GM23338 (cell line): ENCODE measurements at regions not wholly inside any gene's neighbourhood (a gene's known extent, or its start where the extent isn't known, plus 50 kb on each side); places are given as distances from the start of the nearest gene placed in this dataset.

ENCODE experiments used
- ATAC-seq: fragments of 200-7000 bp; cut with Tn5 transposase; 3 replicates; pipeline ENCODE4 v1.9.1; 2020
- DNase-seq: peaks from one replicate; pipeline ENCODE4 v3.0.0-alpha.2; 2015; ENCODE audit warnings: low spot score
- H2AFZ ChIP-seq: fragments of 200-600 bp; sonication (generic); 2 replicates; pipeline ENCODE4 v1.8.0; 2016; ENCODE audit warnings: antibody characterized with exemption, mild to moderate bottlenecking, moderate library complexity
- H3F3A ChIP-seq: fragments of 200-600 bp; sonication (generic); replicated peaks from 2 replicates; pipeline ENCODE4 v1.8.0; 2017; ENCODE audit warnings: antibody characterized with exemption, mixed run types, low read depth
- H3K27ac ChIP-seq: fragments of 200-600 bp; sonication (generic); 2 replicates; pipeline ENCODE4 v1.6.1; 2016; ENCODE audit warnings: low read depth
- H3K27me3 ChIP-seq: fragments of 200-600 bp; sonication (generic); 2 replicates; pipeline ENCODE4 v1.8.0; 2016; ENCODE audit warnings: mild to moderate bottlenecking, mixed run types, moderate library complexity; ENCODE audit not compliant: insufficient read depth
- H3K36me3 ChIP-seq: fragments of 200-600 bp; sonication (generic); 2 replicates; pipeline ENCODE4 v1.8.0; 2016; ENCODE audit warnings: mild to moderate bottlenecking; ENCODE audit not compliant: insufficient read depth
- H3K4me1 ChIP-seq: fragments of 200-600 bp; sonication (generic); 2 replicates; pipeline ENCODE4 v1.8.0; 2016; ENCODE audit warnings: mild to moderate bottlenecking, moderate library complexity; ENCODE audit not compliant: insufficient read depth
- H3K4me2 ChIP-seq: fragments of 200-600 bp; sonication (generic); 2 replicates; pipeline ENCODE4 v1.7.1; 2017; ENCODE audit warnings: mixed run types
- H3K4me3 ChIP-seq: fragments of 200-600 bp; sonication (generic); 2 replicates; pipeline ENCODE4 v1.6.1; 2016; ENCODE audit warnings: mixed run types
- H3K79me2 ChIP-seq: fragments of 200-600 bp; sonication (generic); replicated peaks from 2 replicates; pipeline ENCODE4 v1.8.0; 2017; ENCODE audit warnings: mild to moderate bottlenecking; ENCODE audit not compliant: insufficient read depth
- H3K9me2 ChIP-seq: fragments of 200-600 bp; sonication (generic); 2 replicates; pipeline ENCODE4 v1.8.0; 2017; ENCODE audit not compliant: insufficient read depth
- H4K20me1 ChIP-seq: fragments of 200-600 bp; sonication (generic); replicated peaks from 2 replicates; pipeline ENCODE4 v1.8.0; 2017; ENCODE audit warnings: mild to moderate bottlenecking; ENCODE audit not compliant: insufficient read depth
- H3K27ac Mint-ChIP-seq: 2 replicates; pipeline ENCODE4 v1.8.0; 2020; ENCODE audit warnings: inconsistent platforms, mild to moderate bottlenecking, moderate library complexity, mixed read lengths
- H3K27me3 Mint-ChIP-seq: 3 replicates; pipeline ENCODE4 v1.8.0; 2022; ENCODE audit warnings: low read depth, mild to moderate bottlenecking, moderate library complexity, mixed read lengths, inconsistent platforms; ENCODE audit not compliant: insufficient read depth, poor library complexity
- H3K36me3 Mint-ChIP-seq: 3 replicates; pipeline ENCODE4 v1.8.0; 2021; ENCODE audit warnings: low read depth, mild to moderate bottlenecking, inconsistent platforms, moderate library complexity, mixed read lengths
- H3K4me1 Mint-ChIP-seq: 3 replicates; pipeline ENCODE4 v1.8.0; 2020; ENCODE audit warnings: mild to moderate bottlenecking, inconsistent platforms, mixed read lengths
- H3K4me3 Mint-ChIP-seq: 3 replicates; pipeline ENCODE4 v1.8.0; 2021; ENCODE audit warnings: moderate library complexity, mild to moderate bottlenecking, inconsistent platforms, mixed read lengths
- H3K9me3 Mint-ChIP-seq: 3 replicates; pipeline ENCODE4 v1.8.0; 2020; ENCODE audit warnings: moderate library complexity, mild to moderate bottlenecking, inconsistent platforms, mixed read lengths
- CREB1 ChIP-seq: fragments of 250-450 bp; sonication (Bioruptor Pico); IDR thresholded peaks from 2 replicates; pipeline ENCODE4 v1.5.0; 2020; ENCODE audit warnings: low read depth, mild to moderate bottlenecking, moderate library complexity
- EZH2 ChIP-seq: fragments of 200-600 bp; sonication (generic); IDR thresholded peaks from one replicate; pipeline ENCODE4 v1.8.0; 2017; ENCODE audit warnings: antibody characterized with exemption, mild to moderate bottlenecking, low read depth; ENCODE audit not compliant: unreplicated experiment
- EZH2phosphoT487 ChIP-seq: fragments of 200-600 bp; sonication (generic); IDR thresholded peaks from one replicate; pipeline ENCODE4 v1.8.1; 2018; ENCODE audit warnings: antibody characterized with exemption; ENCODE audit not compliant: unreplicated experiment
- JUNB ChIP-seq: IDR thresholded peaks from one replicate; pipeline ENCODE4 v1.6.1; 2016; ENCODE audit warnings: antibody characterized with exemption; ENCODE audit not compliant: unreplicated experiment
- NANOG ChIP-seq: IDR thresholded peaks from 2 replicates; pipeline ENCODE4 v1.6.1; 2016; ENCODE audit warnings: antibody characterized with exemption, borderline replicate concordance
- POLR2AphosphoS5 ChIP-seq: IDR thresholded peaks from 2 replicates; pipeline ENCODE4 v1.6.1; 2016; ENCODE audit warnings: antibody characterized with exemption, low read depth
- STAT1 ChIP-seq: IDR thresholded peaks from one replicate; pipeline ENCODE4 v1.6.1; 2016; ENCODE audit warnings: antibody characterized with exemption; ENCODE audit not compliant: unreplicated experiment
- ZNF114 ChIP-seq: fragments of 250-450 bp; sonication (Bioruptor Pico); IDR thresholded peaks from 2 replicates; pipeline ENCODE4 v1.5.0; 2020; ENCODE audit warnings: mild to moderate bottlenecking, moderate library complexity
- ZNF331 ChIP-seq: fragments of 250-450 bp; sonication (Bioruptor Pico); IDR thresholded peaks from 2 replicates; pipeline ENCODE4 v1.5.0; 2020; ENCODE audit warnings: low read depth, mild to moderate bottlenecking, moderate library complexity
- TF ChIP-seq, protein P1 (sequence below): IDR thresholded peaks from one replicate; pipeline ENCODE4 v1.6.1; 2018; ENCODE audit warnings: antibody characterized with exemption; ENCODE audit not compliant: unreplicated experiment
- TF ChIP-seq, protein P2 (sequence below): fragments of 250-450 bp; sonication (Bioruptor Pico); IDR thresholded peaks from 2 replicates; pipeline ENCODE4 v1.5.0; 2020; ENCODE audit warnings: mild to moderate bottlenecking, moderate library complexity
- TF ChIP-seq, protein P3 (sequence below), 2 experiments: fragments of 200-600 bp in 1 of 2; sonication (generic) in 1 of 2; conservative IDR thresholded peaks; 2 replicates each; pipeline versions ENCODE4 v1.5.1 to v1.6.1; 2016 to 2017; ENCODE audit warnings: antibody characterized with exemption in 2 of 2, low read depth in 2 of 2, mild to moderate bottlenecking in 2 of 2, moderate library complexity in 1 of 2
- TF ChIP-seq, protein P4 (sequence below): IDR thresholded peaks from 2 replicates; pipeline ENCODE4 v1.6.1; 2016; ENCODE audit warnings: antibody characterized with exemption

DNA sequence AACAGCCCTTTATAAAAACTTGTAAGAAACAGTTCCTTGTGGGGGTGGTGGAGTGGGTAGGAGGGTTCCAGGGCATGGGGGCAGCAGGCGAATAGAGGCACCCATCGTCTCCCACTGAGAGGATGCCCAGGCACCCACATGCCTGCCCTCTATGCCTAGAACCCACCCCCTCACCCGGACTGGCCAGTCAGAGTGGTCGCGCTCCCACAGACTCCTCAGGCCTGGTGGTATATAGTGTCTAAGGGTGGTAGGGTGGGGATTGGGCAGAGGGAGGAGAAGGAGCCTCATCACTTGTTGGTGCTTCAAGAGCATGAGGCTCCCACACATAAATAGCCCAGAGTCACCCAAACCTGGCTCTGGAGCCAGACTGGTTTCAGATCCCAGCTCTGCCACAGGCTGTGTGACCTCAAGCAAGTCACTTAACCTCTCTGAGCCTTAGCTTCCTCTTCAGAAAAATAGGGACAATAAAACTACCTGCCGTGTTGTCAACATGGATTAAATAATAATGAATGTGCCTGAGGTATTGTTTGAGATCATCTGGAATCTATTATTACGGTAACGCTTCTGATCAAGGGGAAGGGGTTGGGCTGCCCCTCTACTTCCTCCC lies 262.1 kb downstream of the UACA start:
- peaks cover 11% of the 10 kb centered on the region for H3K27me3 Mint-ChIP-seq
- H3K36me3 Mint-ChIP-seq: no peaks in the 10 kb centered on the region

More for the DNA sequence above, 262.1 kb downstream of the UACA start:
- Histone ChIP-seq H3K4me3 (no peak overlapping the region), H3K79me2 (no peaks in the 10 kb centered on the region), H3K4me2 (no peak overlapping the region), H3K9me2 (no peaks in the 10 kb centered on the region), H2AFZ (no peak overlapping the region), H3K36me3 (no peaks in the 10 kb centered on the region), H4K20me1 (no peaks in the 10 kb centered on the region), H3K27me3 (no peaks in the 10 kb centered on the region), H3F3A (no peaks in the 10 kb centered on the region), H3K27ac (no peak overlapping the region), H3K4me1 (peaks cover 10% of the 10 kb centered on the region; the same call in 1 of the 2 replicates)
- H3K9me3 Mint-ChIP-seq: no peaks in the 10 kb centered on the region
- peaks cover 22% of the 10 kb centered on the region for H3K4me1 Mint-ChIP-seq
- no peak overlapping the region for H3K27ac Mint-ChIP-seq
- no peak overlapping the region for H3K4me3 Mint-ChIP-seq
- ATAC-seq: no peak
- no peak for DNase-seq
- TF ChIP-seq ZNF331: no peak
- no peak for TF ChIP-seq ZNF114 (CRISPR knock-in tag)
- no peak for TF ChIP-seq EZH2phosphoT487
- TF ChIP-seq, protein P1, sequence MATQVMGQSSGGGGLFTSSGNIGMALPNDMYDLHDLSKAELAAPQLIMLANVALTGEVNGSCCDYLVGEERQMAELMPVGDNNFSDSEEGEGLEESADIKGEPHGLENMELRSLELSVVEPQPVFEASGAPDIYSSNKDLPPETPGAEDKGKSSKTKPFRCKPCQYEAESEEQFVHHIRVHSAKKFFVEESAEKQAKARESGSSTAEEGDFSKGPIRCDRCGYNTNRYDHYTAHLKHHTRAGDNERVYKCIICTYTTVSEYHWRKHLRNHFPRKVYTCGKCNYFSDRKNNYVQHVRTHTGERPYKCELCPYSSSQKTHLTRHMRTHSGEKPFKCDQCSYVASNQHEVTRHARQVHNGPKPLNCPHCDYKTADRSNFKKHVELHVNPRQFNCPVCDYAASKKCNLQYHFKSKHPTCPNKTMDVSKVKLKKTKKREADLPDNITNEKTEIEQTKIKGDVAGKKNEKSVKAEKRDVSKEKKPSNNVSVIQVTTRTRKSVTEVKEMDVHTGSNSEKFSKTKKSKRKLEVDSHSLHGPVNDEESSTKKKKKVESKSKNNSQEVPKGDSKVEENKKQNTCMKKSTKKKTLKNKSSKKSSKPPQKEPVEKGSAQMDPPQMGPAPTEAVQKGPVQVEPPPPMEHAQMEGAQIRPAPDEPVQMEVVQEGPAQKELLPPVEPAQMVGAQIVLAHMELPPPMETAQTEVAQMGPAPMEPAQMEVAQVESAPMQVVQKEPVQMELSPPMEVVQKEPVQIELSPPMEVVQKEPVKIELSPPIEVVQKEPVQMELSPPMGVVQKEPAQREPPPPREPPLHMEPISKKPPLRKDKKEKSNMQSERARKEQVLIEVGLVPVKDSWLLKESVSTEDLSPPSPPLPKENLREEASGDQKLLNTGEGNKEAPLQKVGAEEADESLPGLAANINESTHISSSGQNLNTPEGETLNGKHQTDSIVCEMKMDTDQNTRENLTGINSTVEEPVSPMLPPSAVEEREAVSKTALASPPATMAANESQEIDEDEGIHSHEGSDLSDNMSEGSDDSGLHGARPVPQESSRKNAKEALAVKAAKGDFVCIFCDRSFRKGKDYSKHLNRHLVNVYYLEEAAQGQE: no peak
- TF ChIP-seq STAT1: no peak
- no peak for TF ChIP-seq JUNB
- no peak for TF ChIP-seq EZH2
- TF ChIP-seq, protein P2, sequence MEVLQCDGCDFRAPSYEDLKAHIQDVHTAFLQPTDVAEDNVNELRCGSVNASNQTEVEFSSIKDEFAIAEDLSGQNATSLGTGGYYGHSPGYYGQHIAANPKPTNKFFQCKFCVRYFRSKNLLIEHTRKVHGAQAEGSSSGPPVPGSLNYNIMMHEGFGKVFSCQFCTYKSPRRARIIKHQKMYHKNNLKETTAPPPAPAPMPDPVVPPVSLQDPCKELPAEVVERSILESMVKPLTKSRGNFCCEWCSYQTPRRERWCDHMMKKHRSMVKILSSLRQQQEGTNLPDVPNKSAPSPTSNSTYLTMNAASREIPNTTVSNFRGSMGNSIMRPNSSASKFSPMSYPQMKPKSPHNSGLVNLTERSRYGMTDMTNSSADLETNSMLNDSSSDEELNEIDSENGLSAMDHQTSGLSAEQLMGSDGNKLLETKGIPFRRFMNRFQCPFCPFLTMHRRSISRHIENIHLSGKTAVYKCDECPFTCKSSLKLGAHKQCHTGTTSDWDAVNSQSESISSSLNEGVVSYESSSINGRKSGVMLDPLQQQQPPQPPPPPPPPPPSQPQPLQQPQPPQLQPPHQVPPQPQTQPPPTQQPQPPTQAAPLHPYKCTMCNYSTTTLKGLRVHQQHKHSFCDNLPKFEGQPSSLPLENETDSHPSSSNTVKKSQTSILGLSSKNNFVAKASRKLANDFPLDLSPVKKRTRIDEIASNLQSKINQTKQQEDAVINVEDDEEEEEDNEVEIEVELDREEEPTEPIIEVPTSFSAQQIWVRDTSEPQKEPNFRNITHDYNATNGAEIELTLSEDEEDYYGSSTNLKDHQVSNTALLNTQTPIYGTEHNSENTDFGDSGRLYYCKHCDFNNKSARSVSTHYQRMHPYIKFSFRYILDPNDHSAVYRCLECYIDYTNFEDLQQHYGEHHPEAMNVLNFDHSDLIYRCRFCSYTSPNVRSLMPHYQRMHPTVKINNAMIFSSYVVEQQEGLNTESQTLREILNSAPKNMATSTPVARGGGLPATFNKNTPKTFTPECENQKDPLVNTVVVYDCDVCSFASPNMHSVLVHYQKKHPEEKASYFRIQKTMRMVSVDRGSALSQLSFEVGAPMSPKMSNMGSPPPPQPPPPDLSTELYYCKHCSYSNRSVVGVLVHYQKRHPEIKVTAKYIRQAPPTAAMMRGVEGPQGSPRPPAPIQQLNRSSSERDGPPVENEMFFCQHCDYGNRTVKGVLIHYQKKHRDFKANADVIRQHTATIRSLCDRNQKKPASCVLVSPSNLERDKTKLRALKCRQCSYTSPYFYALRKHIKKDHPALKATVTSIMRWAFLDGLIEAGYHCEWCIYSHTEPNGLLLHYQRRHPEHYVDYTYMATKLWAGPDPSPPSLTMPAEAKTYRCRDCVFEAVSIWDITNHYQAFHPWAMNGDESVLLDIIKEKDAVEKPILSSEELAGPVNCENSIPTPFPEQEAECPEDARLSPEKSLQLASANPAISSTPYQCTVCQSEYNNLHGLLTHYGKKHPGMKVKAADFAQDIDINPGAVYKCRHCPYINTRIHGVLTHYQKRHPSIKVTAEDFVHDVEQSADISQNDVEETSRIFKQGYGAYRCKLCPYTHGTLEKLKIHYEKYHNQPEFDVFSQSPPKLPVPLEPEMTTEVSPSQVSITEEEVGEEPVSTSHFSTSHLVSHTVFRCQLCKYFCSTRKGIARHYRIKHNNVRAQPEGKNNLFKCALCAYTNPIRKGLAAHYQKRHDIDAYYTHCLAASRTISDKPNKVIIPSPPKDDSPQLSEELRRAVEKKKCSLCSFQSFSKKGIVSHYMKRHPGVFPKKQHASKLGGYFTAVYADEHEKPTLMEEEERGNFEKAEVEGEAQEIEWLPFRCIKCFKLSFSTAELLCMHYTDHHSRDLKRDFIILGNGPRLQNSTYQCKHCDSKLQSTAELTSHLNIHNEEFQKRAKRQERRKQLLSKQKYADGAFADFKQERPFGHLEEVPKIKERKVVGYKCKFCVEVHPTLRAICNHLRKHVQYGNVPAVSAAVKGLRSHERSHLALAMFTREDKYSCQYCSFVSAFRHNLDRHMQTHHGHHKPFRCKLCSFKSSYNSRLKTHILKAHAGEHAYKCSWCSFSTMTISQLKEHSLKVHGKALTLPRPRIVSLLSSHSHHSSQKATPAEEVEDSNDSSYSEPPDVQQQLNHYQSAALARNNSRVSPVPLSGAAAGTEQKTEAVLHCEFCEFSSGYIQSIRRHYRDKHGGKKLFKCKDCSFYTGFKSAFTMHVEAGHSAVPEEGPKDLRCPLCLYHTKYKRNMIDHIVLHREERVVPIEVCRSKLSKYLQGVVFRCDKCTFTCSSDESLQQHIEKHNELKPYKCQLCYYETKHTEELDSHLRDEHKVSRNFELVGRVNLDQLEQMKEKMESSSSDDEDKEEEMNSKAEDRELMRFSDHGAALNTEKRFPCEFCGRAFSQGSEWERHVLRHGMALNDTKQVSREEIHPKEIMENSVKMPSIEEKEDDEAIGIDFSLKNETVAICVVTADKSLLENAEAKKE (CRISPR knock-in tag): no peak
- no peak for TF ChIP-seq CREB1
- TF ChIP-seq, protein P3, sequence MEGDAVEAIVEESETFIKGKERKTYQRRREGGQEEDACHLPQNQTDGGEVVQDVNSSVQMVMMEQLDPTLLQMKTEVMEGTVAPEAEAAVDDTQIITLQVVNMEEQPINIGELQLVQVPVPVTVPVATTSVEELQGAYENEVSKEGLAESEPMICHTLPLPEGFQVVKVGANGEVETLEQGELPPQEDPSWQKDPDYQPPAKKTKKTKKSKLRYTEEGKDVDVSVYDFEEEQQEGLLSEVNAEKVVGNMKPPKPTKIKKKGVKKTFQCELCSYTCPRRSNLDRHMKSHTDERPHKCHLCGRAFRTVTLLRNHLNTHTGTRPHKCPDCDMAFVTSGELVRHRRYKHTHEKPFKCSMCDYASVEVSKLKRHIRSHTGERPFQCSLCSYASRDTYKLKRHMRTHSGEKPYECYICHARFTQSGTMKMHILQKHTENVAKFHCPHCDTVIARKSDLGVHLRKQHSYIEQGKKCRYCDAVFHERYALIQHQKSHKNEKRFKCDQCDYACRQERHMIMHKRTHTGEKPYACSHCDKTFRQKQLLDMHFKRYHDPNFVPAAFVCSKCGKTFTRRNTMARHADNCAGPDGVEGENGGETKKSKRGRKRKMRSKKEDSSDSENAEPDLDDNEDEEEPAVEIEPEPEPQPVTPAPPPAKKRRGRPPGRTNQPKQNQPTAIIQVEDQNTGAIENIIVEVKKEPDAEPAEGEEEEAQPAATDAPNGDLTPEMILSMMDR (conservative IDR thresholded peaks at IDR 0.05; ENCODE audit: low read depth in 2 of 2): no peak
- no peak for TF ChIP-seq NANOG
- no peak for TF ChIP-seq POLR2AphosphoS5
- TF ChIP-seq, protein P4, sequence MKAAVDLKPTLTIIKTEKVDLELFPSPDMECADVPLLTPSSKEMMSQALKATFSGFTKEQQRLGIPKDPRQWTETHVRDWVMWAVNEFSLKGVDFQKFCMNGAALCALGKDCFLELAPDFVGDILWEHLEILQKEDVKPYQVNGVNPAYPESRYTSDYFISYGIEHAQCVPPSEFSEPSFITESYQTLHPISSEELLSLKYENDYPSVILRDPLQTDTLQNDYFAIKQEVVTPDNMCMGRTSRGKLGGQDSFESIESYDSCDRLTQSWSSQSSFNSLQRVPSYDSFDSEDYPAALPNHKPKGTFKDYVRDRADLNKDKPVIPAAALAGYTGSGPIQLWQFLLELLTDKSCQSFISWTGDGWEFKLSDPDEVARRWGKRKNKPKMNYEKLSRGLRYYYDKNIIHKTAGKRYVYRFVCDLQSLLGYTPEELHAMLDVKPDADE: no peak
